ENCODE measurements at regions not wholly inside any gene's neighbourhood (a gene's known extent, or its start where the extent isn't known, plus 50 kb on each side); places are given as distances from the start of the nearest gene placed in this dataset.

GRCh38 chr12:75864161-75864560, 167.4 kb downstream of the PHLDA1 start:
- TF ChIP-seq CTCF (IDR thresholded peaks at IDR 0.05 in 8 of 11, conservative IDR thresholded peaks at IDR 0.05 in 3 of 11) = no peak
- TF ChIP-seq POLR2AphosphoS5 (IDR thresholded peaks at IDR 0.05) = no peak
- TF ChIP-seq POLR2A (IDR thresholded peaks at IDR 0.05) = no peak

Data from spleen (tissue), 7 donors.